Mesenchymal stem cell (in vitro differentiated cells and primary cell): ENCODE measurements at regions not wholly inside any gene's neighbourhood (a gene's known extent, or its start where the extent isn't known, plus 50 kb on each side); places are given as distances from the start of the nearest gene placed in this dataset.
A peak's percentile ranks its signal among the peaks of the same experiment; 100 is the strongest.

Experiments
- DNase-seq: peaks from one replicate; pipeline ENCODE4 v3.0.0-alpha.2; 2013
- H2AFZ ChIP-seq: one replicate; pipeline ENCODE4 v1.6.1; 2013; ENCODE audit warnings: low read depth, mild to moderate bottlenecking, control low read depth, inconsistent platforms, low read length, moderate library complexity
- H2AK5ac ChIP-seq: 2 replicates; pipeline ENCODE4 v1.6.1; 2013; ENCODE audit warnings: low read length, moderate library complexity, mild to moderate bottlenecking, inconsistent platforms; ENCODE audit not compliant: severe bottlenecking
- H2BK120ac ChIP-seq: one replicate; pipeline ENCODE4 v1.6.1; 2013; ENCODE audit warnings: low read depth, mild to moderate bottlenecking, inconsistent platforms, low read length, moderate library complexity
- H2BK12ac ChIP-seq, 2 experiments: one replicate each; pipeline ENCODE4 v1.6.1; 2013; ENCODE audit warnings: inconsistent platforms in 2 of 2, low read length in 2 of 2, mild to moderate bottlenecking in 2 of 2, moderate library complexity in 2 of 2, control low read depth in 1 of 2
- H2BK15ac ChIP-seq: one replicate; pipeline ENCODE4 v1.6.1; 2013; ENCODE audit warnings: mild to moderate bottlenecking, low read depth, inconsistent platforms; ENCODE audit not compliant: poor library complexity, severe bottlenecking
- H2BK5ac ChIP-seq: 2 replicates; pipeline ENCODE4 v1.6.1; 2013; ENCODE audit warnings: low read depth, mild to moderate bottlenecking, low read length, control low read depth, inconsistent platforms; ENCODE audit not compliant: poor library complexity, severe bottlenecking
- H3K14ac ChIP-seq, 2 experiments: one replicate each; pipeline ENCODE4 v1.6.1; 2013; ENCODE audit warnings: inconsistent platforms in 2 of 2, low read length in 2 of 2, control low read depth in 1 of 2, mild to moderate bottlenecking in 1 of 2, moderate library complexity in 1 of 2
- H3K18ac ChIP-seq, 2 experiments: one replicate each; pipeline ENCODE4 v1.6.1; 2013; ENCODE audit warnings: inconsistent platforms in 2 of 2, low read length in 2 of 2, control low read depth in 1 of 2, low read depth in 1 of 2, mild to moderate bottlenecking in 1 of 2
- H3K23ac ChIP-seq, 2 experiments: one replicate each; pipeline ENCODE4 v1.6.1; 2013; ENCODE audit warnings: inconsistent platforms in 2 of 2, low read length in 2 of 2, mild to moderate bottlenecking in 2 of 2, moderate library complexity in 2 of 2, control low read depth in 1 of 2
- H3K27ac ChIP-seq: 2 replicates; pipeline ENCODE4 v1.5.1; 2013; ENCODE audit warnings: mild to moderate bottlenecking, moderate library complexity, low read length, control low read depth, inconsistent platforms; ENCODE audit not compliant: poor library complexity, severe bottlenecking
- H3K27me3 ChIP-seq, 2 experiments: 2 replicates each; pipeline versions ENCODE4 v1.6.1 to v1.7.0; 2013; ENCODE audit warnings: low read length in 2 of 2, mild to moderate bottlenecking in 2 of 2, moderate library complexity in 2 of 2, control low read depth in 1 of 2, inconsistent platforms in 1 of 2; ENCODE audit not compliant: control insufficient read depth in 1 of 2, insufficient read depth in 1 of 2
- H3K36me3 ChIP-seq, 2 experiments: 2 replicates each; pipeline versions ENCODE4 v1.6.1 to v1.7.0; 2013; ENCODE audit warnings: low read length in 2 of 2, control low read depth in 1 of 2, inconsistent platforms in 1 of 2, low read depth in 1 of 2, mild to moderate bottlenecking in 1 of 2; ENCODE audit not compliant: insufficient read depth in 2 of 2, control insufficient read depth in 1 of 2
- H3K4ac ChIP-seq, 2 experiments: one replicate each; pipeline ENCODE4 v1.6.1; 2013; ENCODE audit warnings: inconsistent platforms in 2 of 2, low read length in 2 of 2, mild to moderate bottlenecking in 2 of 2, moderate library complexity in 2 of 2, control low read depth in 1 of 2, low read depth in 1 of 2
- H3K4me1 ChIP-seq: 2 replicates; pipeline ENCODE4 v1.6.1; 2013; ENCODE audit warnings: low read depth, low read length, control low read depth; ENCODE audit not compliant: control insufficient read depth, insufficient read depth
- H3K4me2 ChIP-seq: 2 replicates; pipeline ENCODE4 v1.6.1; 2013; ENCODE audit warnings: low read length, mild to moderate bottlenecking, inconsistent platforms; ENCODE audit not compliant: poor library complexity, severe bottlenecking
- H3K4me3 ChIP-seq, 2 experiments: 2 replicates each; pipeline versions ENCODE4 v1.5.1 to v1.7.0; 2013; ENCODE audit warnings: low read length in 2 of 2, mild to moderate bottlenecking in 2 of 2, control low read depth in 1 of 2, low read depth in 1 of 2; ENCODE audit not compliant: insufficient read depth in 1 of 2
- H3K79me1 ChIP-seq: replicated peaks from 2 replicates; pipeline ENCODE4 v1.6.1; 2013; ENCODE audit warnings: mild to moderate bottlenecking, control low read depth, low read length, inconsistent platforms; ENCODE audit not compliant: poor library complexity, severe bottlenecking
- H3K9ac ChIP-seq: 2 replicates; pipeline ENCODE4 v1.7.0; 2013; ENCODE audit warnings: mild to moderate bottlenecking, low read length, moderate library complexity
- H3K9me3 ChIP-seq: 2 replicates; pipeline ENCODE4 v1.7.0; 2013; ENCODE audit warnings: mild to moderate bottlenecking, low read length; ENCODE audit not compliant: control insufficient read depth
- H4K8ac ChIP-seq: one replicate; pipeline ENCODE4 v1.6.1; 2013; ENCODE audit warnings: inconsistent platforms, mild to moderate bottlenecking, low read length, moderate library complexity
- H4K91ac ChIP-seq: one replicate; pipeline ENCODE4 v1.6.1; 2013; ENCODE audit warnings: mild to moderate bottlenecking, low read length, inconsistent platforms
- WGBS: methylation state at CpG from one replicate; pipeline ENCODE4 v1.1.7; 2013; ENCODE audit warnings: mixed read lengths; 5-methylcytosine and 5-hydroxymethylcytosine counted together

DNA sequence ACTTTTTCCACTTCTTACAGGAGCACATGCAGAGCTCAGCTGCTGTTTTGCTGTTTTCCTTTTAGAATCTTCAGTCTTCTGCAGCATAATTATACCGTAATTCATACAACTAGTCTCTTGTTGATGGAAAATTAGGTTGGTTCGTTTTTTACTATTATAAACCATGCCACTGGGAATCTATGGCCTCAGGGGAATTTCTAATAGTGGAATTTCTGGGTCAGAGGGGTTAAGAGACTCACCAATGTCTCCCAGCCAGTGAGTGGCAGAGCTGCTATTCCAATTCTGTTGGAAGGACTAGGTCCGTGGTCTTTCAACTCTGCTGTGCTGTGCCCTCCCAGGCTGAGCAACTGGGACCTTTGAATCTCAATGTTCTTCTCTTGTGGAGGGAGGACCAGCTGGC, 282.5 kb downstream of the ZSWIM6 start:
- Histone ChIP-seq H3K27me3 (peaks cover 9 to 55% of the 10 kb centered on the region in 2 experiments), H3K9ac (no peak overlapping the region), H3K79me1 (no peaks in the 10 kb centered on the region), H3K36me3 (no peaks in the 10 kb centered on the region), H3K4me2 (no peak overlapping the region), H3K4me1 (no peaks in the 10 kb centered on the region), H4K8ac (no peak overlapping the region), H4K91ac (no peak overlapping the region), H3K4ac (no peak overlapping the region), H3K23ac (no peak overlapping the region), H2BK120ac (no peak overlapping the region), H3K27ac (no peak overlapping the region), H2BK12ac (no peak overlapping the region), H2BK5ac (no peak overlapping the region), H2AFZ (no peak overlapping the region), H3K14ac (no peak overlapping the region), H3K4me3 (no peak overlapping the region), H3K18ac (no peak overlapping the region), H3K9me3 (no peaks in the 10 kb centered on the region), H2BK15ac (no peak overlapping the region), H2AK5ac (no peak overlapping the region)
- WGBS: 90% methylated on average over 2 of the region's 3 CpGs
- peak; percentile 27 for DNase-seq

- DNase-seq: no peak
- H3K36me3 ChIP-seq: no peaks in the 10 kb centered on the region
These were observed 285.0 kb downstream of the ZSWIM6 start for GRCh38 chr5:61617039-61617438.

DNA sequence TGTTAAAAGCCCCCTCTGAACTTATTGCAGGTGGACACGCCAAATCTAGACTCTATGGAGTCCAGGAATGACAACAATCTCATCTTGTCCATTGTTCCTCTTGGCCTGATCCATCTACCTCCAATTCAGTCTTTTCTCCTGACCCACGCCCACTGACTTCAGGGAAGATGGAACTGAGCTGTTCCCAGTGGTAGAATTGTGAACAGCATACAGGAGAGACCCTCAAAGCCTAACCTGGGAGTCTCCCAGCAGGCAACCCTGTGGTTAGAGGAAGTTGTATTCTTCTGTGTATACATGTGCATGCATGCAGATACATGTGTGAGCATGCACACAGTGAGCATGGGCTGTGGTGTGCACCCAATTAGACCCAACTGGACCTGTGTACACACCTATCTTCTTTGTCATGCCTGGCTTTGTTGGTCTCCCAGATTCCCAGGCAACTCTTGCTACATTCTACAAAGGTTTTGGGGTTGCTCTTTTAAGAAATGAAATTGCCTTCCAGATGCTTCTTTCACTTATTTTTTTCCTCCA, 286.0 kb downstream of the ZSWIM6 start:
- Histone ChIP-seq H3K27ac (no peak overlapping the region), H3K23ac (no peak overlapping the region), H3K4me3 (no peak overlapping the region), H3K14ac (no peak overlapping the region), H2BK5ac (no peak overlapping the region), H3K4ac (no peak overlapping the region), H2AFZ (no peak overlapping the region), H3K27me3 (peaks cover 3 to 24% of the 10 kb centered on the region in 2 experiments), H3K9me3 (no peaks in the 10 kb centered on the region), H2BK120ac (no peak overlapping the region), H4K8ac (no peak overlapping the region), H2BK12ac (no peak overlapping the region), H4K91ac (no peak overlapping the region), H3K4me1 (no peaks in the 10 kb centered on the region), H2AK5ac (no peak overlapping the region), H3K36me3 (no peaks in the 10 kb centered on the region), H3K4me2 (no peak overlapping the region), H3K9ac (no peak overlapping the region), H3K79me1 (no peaks in the 10 kb centered on the region), H2BK15ac (no peak overlapping the region), H3K18ac (no peak overlapping the region)
- WGBS: 65% methylated on average over 2 of the region's 2 CpGs
- no peak for DNase-seq

More at GRCh38 chr5:61617039-61617438, 285.0 kb downstream of the ZSWIM6 start:
- 83% methylated on average over 2 of the region's 3 CpGs for WGBS
- H3K9ac ChIP-seq: no peak overlapping the region
- H3K27me3 ChIP-seq: peaks cover 9 to 32% of the 10 kb centered on the region in 2 experiments
- H4K8ac ChIP-seq: no peak overlapping the region
- no peak overlapping the region for H2BK15ac ChIP-seq
- H3K27ac ChIP-seq: no peak overlapping the region
- H3K4me3 ChIP-seq: no peak overlapping the region
- H3K4me1 ChIP-seq: no peaks in the 10 kb centered on the region
- H3K4me2 ChIP-seq: no peak overlapping the region
- no peak overlapping the region for H4K91ac ChIP-seq
- H3K23ac ChIP-seq: no peak overlapping the region
- H2BK120ac ChIP-seq: no peak overlapping the region
- no peak overlapping the region for H2AFZ ChIP-seq
- H3K18ac ChIP-seq: no peak overlapping the region
- H3K9me3 ChIP-seq: no peaks in the 10 kb centered on the region
- no peak overlapping the region for H2AK5ac ChIP-seq
- no peak overlapping the region for H2BK12ac ChIP-seq
- no peaks in the 10 kb centered on the region for H3K79me1 ChIP-seq
- no peak overlapping the region for H3K14ac ChIP-seq
- H2BK5ac ChIP-seq: no peak overlapping the region
- H3K4ac ChIP-seq: no peak overlapping the region

GRCh38 chr5:61618577-61618976, 286.5 kb downstream of the ZSWIM6 start:
- Histone ChIP-seq H3K27me3 (peaks cover 3 to 20% of the 10 kb centered on the region in 2 experiments), H2BK15ac (no peak overlapping the region), H2BK5ac (no peak overlapping the region), H3K9ac (no peak overlapping the region), H3K18ac (no peak overlapping the region), H3K9me3 (no peaks in the 10 kb centered on the region), H3K14ac (no peak overlapping the region), H2BK12ac (no peak overlapping the region), H4K91ac (no peak overlapping the region), H3K79me1 (no peaks in the 10 kb centered on the region), H3K4ac (no peak overlapping the region), H4K8ac (no peak overlapping the region), H3K4me3 (no peak overlapping the region), H3K23ac (no peak overlapping the region), H2AK5ac (no peak overlapping the region), H3K4me2 (no peak overlapping the region), H3K4me1 (no peaks in the 10 kb centered on the region), H2AFZ (no peak overlapping the region), H3K27ac (no peak overlapping the region), H3K36me3 (no peaks in the 10 kb centered on the region), H2BK120ac (no peak overlapping the region)
- 93% methylated on average over 4 of the region's 4 CpGs for WGBS
- no peak for DNase-seq
